Adipocyte (in vitro differentiated cells): ENCODE measurements at regions not wholly inside any gene's neighbourhood (a gene's known extent, or its start where the extent isn't known, plus 50 kb on each side); places are given as distances from the start of the nearest gene placed in this dataset.

ENCODE experiments used
- DNase-seq: peaks from one replicate; pipeline ENCODE4 v3.0.0-alpha.2; 2015; ENCODE audit warnings: low read depth
- H3K27me3 ChIP-seq: replicated peaks from 2 replicates; pipeline ENCODE4 v1.7.0; 2013; ENCODE audit warnings: mild to moderate bottlenecking, low read length, moderate library complexity; ENCODE audit not compliant: control insufficient read depth, insufficient read depth
- H3K36me3 ChIP-seq: 2 replicates; pipeline ENCODE4 v1.7.0; 2013; ENCODE audit warnings: low read length, mild to moderate bottlenecking, moderate library complexity; ENCODE audit not compliant: control insufficient read depth, insufficient read depth, severe bottlenecking
- H3K4me1 ChIP-seq: 2 replicates; pipeline ENCODE4 v1.7.0; 2013; ENCODE audit warnings: mild to moderate bottlenecking, low read length, moderate library complexity; ENCODE audit not compliant: control insufficient read depth, insufficient read depth
- H3K4me3 ChIP-seq: 2 replicates; pipeline ENCODE4 v1.7.0; 2013; ENCODE audit warnings: mild to moderate bottlenecking, low read length, moderate library complexity
- H3K9ac ChIP-seq: 2 replicates; pipeline ENCODE4 v1.7.0; 2013; ENCODE audit warnings: mild to moderate bottlenecking, low read length, moderate library complexity
- H3K9me3 ChIP-seq: 2 replicates; pipeline ENCODE4 v1.7.0; 2013; ENCODE audit warnings: mild to moderate bottlenecking, low read length, moderate library complexity; ENCODE audit not compliant: control insufficient read depth

DNA sequence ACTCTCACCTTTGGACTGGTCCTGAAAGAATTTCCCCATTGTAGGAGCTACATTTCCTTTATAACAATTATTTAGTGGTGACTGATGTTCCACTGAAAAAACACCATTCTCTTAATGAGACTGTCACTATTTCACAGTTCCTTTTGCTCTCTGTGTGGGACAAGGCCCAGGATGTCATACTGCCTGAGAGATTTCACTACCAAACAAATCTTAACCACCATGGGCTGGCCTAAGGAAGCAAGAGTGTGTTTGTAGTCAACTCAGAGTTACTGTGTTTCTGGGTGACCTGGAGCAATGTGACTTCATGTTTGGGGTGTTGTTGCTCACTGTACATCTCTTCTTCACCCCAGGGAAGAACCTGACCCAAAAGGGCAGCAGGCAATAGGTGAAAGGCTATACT is 50.1 kb upstream of the ZNF608 start:
- no peak for DNase-seq
- Histone ChIP-seq H3K27me3 (no peaks in the 10 kb centered on the region), H3K4me3 (no peak overlapping the region), H3K9me3 (no peaks in the 10 kb centered on the region), H3K9ac (no peak overlapping the region), H3K4me1 (no peaks in the 10 kb centered on the region), H3K36me3 (no peaks in the 10 kb centered on the region)

- Histone ChIP-seq H3K4me1 (no peaks in the 10 kb centered on the region), H3K9ac (no peak overlapping the region), H3K27me3 (no peaks in the 10 kb centered on the region), H3K4me3 (no peak overlapping the region), H3K9me3 (no peaks in the 10 kb centered on the region), H3K36me3 (no peaks in the 10 kb centered on the region)
- DNase-seq = no peak
Observed at GRCh38 chr5:124797665-124798087, 51.2 kb upstream of the ZNF608 start.

GRCh38 chr5:124798890-124799289 is 52.5 kb upstream of the ZNF608 start:
- no peaks in the 10 kb centered on the region for H3K36me3 ChIP-seq
- DNase-seq = no peak
- no peaks in the 10 kb centered on the region for H3K4me1 ChIP-seq
- no peak overlapping the region for H3K9ac ChIP-seq
- no peak overlapping the region for H3K4me3 ChIP-seq
- H3K27me3 ChIP-seq = no peaks in the 10 kb centered on the region
- H3K9me3 ChIP-seq = no peaks in the 10 kb centered on the region

DNA sequence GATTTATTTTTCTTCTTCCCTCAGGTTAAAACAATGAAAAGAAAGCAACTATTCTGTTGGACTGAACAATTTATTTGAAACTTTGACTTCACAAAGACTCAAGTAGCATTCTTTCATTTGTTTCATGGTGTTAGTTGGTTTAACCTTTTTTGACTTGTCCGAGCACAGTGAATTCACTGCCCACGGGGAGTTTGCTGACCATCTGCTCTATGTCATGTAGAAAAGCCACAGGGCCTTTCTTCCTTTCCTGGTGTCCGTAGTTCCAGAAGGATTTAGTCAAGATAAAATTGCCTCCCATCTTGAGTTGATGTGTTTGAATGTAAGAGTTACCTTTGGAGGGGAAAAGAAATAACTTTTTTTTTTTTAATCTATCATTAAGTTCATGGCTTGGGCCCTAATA is 55.1 kb upstream of the ZNF608 start:
- Histone ChIP-seq H3K4me1 (no peaks in the 10 kb centered on the region), H3K36me3 (no peaks in the 10 kb centered on the region), H3K4me3 (no peak overlapping the region), H3K9me3 (no peaks in the 10 kb centered on the region), H3K27me3 (no peaks in the 10 kb centered on the region), H3K9ac (no peak overlapping the region)
- no peak for DNase-seq

DNA sequence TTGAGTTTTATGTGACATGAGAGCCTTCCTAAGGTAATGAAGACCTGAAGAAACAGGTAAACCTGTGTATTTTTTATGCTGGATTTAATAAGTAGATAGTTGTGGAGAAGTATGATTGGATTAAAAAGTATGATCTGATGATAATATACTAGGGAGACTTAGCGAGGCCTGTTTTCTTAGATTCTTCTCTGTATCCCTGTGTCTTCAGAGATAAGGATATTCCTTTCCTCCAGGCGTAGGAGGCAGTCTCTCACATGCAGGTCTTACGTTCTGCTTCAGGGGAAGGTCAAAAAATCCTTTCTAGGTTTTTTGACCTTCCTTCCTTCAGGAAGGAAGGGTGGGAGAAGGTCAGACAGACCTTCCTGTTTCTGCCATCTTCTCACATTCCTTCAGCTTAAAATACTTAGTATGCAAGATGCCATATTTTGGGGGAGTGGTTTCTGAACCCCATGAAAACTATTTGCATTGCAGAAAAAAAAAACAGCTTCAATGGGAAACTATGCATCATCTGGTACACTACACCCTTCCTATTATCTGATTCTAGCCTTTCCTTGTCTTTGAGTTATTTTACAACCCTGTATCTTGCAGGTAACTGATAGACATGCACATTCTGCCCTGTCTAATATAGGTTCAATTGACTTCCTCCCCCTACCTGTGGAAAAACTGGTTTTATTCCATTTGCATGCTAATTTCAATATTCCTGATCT is 57.3 kb upstream of the ZNF608 start:
- H3K27me3 ChIP-seq = no peaks in the 10 kb centered on the region
- H3K36me3 ChIP-seq = no peaks in the 10 kb centered on the region
- H3K9me3 ChIP-seq = no peaks in the 10 kb centered on the region
- DNase-seq = no peak
- H3K9ac ChIP-seq = no peak overlapping the region
- no peaks in the 10 kb centered on the region for H3K4me1 ChIP-seq
- no peak overlapping the region for H3K4me3 ChIP-seq

- Histone ChIP-seq H3K9me3 (no peaks in the 10 kb centered on the region), H3K4me3 (no peak overlapping the region), H3K4me1 (no peaks in the 10 kb centered on the region), H3K36me3 (no peaks in the 10 kb centered on the region), H3K27me3 (no peaks in the 10 kb centered on the region), H3K9ac (no peak overlapping the region)
- DNase-seq = no peak
Observed at GRCh38 chr5:124806026-124806372, 59.6 kb upstream of the ZNF608 start.

GRCh38 chr5:124806373-124807077 is 60.1 kb upstream of the ZNF608 start:
- no peak overlapping the region for H3K9ac ChIP-seq
- H3K4me1 ChIP-seq = no peaks in the 10 kb centered on the region
- DNase-seq = peak; percentile 68
- no peak overlapping the region for H3K4me3 ChIP-seq
- no peaks in the 10 kb centered on the region for H3K9me3 ChIP-seq
- no peaks in the 10 kb centered on the region for H3K27me3 ChIP-seq
- H3K36me3 ChIP-seq = no peaks in the 10 kb centered on the region

GRCh38 chr5:124808842-124809268 is 62.4 kb upstream of the ZNF608 start:
- H3K9me3 ChIP-seq = no peaks in the 10 kb centered on the region
- no peaks in the 10 kb centered on the region for H3K36me3 ChIP-seq
- no peak for DNase-seq
- H3K9ac ChIP-seq = no peak overlapping the region
- H3K27me3 ChIP-seq = no peaks in the 10 kb centered on the region
- H3K4me3 ChIP-seq = no peak overlapping the region
- no peaks in the 10 kb centered on the region for H3K4me1 ChIP-seq

DNA sequence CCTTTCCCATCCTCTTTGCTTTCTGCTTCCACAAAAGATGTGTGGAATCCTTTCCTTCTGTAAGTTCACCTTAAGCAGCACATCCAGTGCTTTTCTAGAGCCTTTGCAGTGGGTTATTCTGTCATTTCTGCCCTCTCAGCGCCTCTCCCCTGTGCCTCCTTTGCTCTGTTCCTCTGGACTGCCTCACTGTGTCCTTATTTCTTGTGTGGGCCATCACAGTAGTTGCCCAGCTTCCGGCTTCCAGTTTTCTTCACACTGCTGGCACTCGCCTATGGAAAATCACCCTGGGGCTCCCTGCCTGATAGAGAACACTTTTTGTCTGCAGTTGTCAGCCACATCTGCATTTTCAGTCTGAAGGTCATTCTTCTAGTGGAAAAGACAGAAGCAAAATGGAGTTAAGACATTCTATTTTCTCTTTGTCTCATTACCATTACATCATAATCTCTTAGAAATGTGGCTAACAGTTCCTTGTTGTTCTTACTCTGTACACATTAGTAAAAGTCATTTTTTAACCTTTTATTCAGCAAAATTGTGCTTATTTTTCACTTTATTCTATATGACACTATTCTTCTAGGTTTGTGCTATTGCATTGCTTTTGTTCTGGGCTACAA is 64.1 kb upstream of the ZNF608 start:
- no peaks in the 10 kb centered on the region for H3K9me3 ChIP-seq
- H3K27me3 ChIP-seq = no peaks in the 10 kb centered on the region
- H3K4me1 ChIP-seq = no peaks in the 10 kb centered on the region
- no peak for DNase-seq
- no peak overlapping the region for H3K9ac ChIP-seq
- H3K4me3 ChIP-seq = no peak overlapping the region
- H3K36me3 ChIP-seq = no peaks in the 10 kb centered on the region

DNA sequence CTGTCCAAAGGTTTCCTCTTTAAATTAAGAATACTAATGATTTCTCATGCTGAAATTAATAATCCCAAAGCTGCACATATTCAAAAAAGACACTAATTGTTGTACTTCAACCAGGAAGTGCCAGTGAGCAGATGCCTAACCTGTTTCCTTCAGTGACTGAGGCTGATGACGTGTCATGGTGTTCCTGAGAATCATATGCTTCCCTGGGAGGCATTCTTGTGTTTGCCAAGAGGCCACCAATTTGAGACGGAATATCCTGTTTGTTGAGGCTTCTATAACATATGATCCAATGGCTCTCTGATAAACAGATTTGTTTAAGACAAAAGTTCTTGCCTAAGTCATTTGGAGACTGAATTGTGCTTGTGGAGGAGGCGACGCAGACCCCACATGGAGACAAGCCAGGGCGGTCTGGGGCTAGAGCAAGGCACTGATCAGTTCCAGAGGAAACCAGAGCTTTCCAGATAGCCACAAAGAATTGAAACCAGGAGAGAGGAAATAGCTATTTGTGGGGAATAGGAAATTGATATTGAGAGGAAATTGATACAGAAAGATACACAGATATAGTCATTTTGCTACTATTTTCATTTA is 66.4 kb upstream of the ZNF608 start:
- no peak overlapping the region for H3K4me3 ChIP-seq
- H3K9ac ChIP-seq = no peak overlapping the region
- H3K4me1 ChIP-seq = no peaks in the 10 kb centered on the region
- no peaks in the 10 kb centered on the region for H3K27me3 ChIP-seq
- DNase-seq = no peak
- no peaks in the 10 kb centered on the region for H3K9me3 ChIP-seq
- H3K36me3 ChIP-seq = no peaks in the 10 kb centered on the region

DNA sequence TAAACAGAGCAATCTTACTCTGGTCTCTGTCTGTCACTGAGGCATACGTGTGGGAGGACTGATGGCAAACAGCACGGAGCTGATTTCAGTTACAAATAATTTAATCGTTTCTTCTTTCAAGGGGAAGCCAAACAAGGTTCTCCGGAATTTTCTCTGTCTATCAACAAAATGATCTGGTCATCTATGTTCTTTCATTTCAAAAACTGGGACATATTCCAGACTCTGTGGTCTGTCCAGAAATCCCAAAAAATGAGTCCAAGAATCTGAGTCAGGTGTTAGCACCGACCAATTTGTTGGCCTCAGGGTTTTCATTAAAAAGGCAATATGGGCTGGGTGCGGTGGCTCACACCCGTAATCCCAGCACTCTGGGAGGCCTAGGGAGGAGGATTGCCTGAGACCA is 69.9 kb upstream of the ZNF608 start:
- no peak overlapping the region for H3K4me3 ChIP-seq
- H3K9me3 ChIP-seq = no peaks in the 10 kb centered on the region
- H3K4me1 ChIP-seq = no peaks in the 10 kb centered on the region
- no peaks in the 10 kb centered on the region for H3K27me3 ChIP-seq
- H3K9ac ChIP-seq = no peak overlapping the region
- DNase-seq = no peak
- no peaks in the 10 kb centered on the region for H3K36me3 ChIP-seq
